Endodermal cell (in vitro differentiated cells): ENCODE measurements at regions not wholly inside any gene's neighbourhood (a gene's known extent, or its start where the extent isn't known, plus 50 kb on each side); places are given as distances from the start of the nearest gene placed in this dataset.

Experiments used
- DNase-seq: peaks from one replicate; pipeline ENCODE4 v3.0.0-alpha.2; 2017
- H3K27ac ChIP-seq: 2 replicates; pipeline ENCODE4 v1.5.1; 2013; ENCODE audit warnings: mild to moderate bottlenecking, low read depth, low read length, moderate library complexity
- H3K27me3 ChIP-seq: 2 replicates; pipeline ENCODE4 v1.6.1; 2013; ENCODE audit warnings: mild to moderate bottlenecking, low read length, moderate library complexity; ENCODE audit not compliant: insufficient read depth, control insufficient read depth, poor library complexity, severe bottlenecking
- H3K36me3 ChIP-seq: 2 replicates; pipeline ENCODE4 v1.7.0; 2013; ENCODE audit warnings: mild to moderate bottlenecking, low read length, moderate library complexity; ENCODE audit not compliant: control insufficient read depth, insufficient read depth
- H3K4me1 ChIP-seq: one replicate; pipeline ENCODE4 v1.7.0; 2013; ENCODE audit warnings: low read length; ENCODE audit not compliant: control insufficient read depth, insufficient read depth
- H3K4me3 ChIP-seq: 2 replicates; pipeline ENCODE4 v1.5.1; 2013; ENCODE audit warnings: mild to moderate bottlenecking, low read length, moderate library complexity
- H3K9ac ChIP-seq: 2 replicates; pipeline ENCODE4 v1.6.1; 2013; ENCODE audit warnings: mild to moderate bottlenecking, low read length, moderate library complexity; ENCODE audit not compliant: poor library complexity, severe bottlenecking; ENCODE audit errors: extremely low read depth
- H3K9me3 ChIP-seq: 2 replicates; pipeline ENCODE4 v1.6.1; 2013; ENCODE audit warnings: mild to moderate bottlenecking, low read length, moderate library complexity; ENCODE audit not compliant: control insufficient read depth
- H3K27ac Mint-ChIP-seq: 2 replicates; pipeline ENCODE4 v1.8.0; 2020; ENCODE audit warnings: mixed read lengths
- H3K27me3 Mint-ChIP-seq: 2 replicates; pipeline ENCODE4 v1.8.0; 2021; ENCODE audit warnings: mild to moderate bottlenecking, mixed read lengths; ENCODE audit not compliant: insufficient read depth
- H3K36me3 Mint-ChIP-seq: 2 replicates; pipeline ENCODE4 v1.8.0; 2020; ENCODE audit warnings: low read depth, mixed read lengths
- H3K4me1 Mint-ChIP-seq: 2 replicates; pipeline ENCODE4 v1.8.0; 2020; ENCODE audit warnings: mixed read lengths
- H3K4me3 Mint-ChIP-seq: 2 replicates; pipeline ENCODE4 v1.8.0; 2020; ENCODE audit warnings: mild to moderate bottlenecking, moderate library complexity, mixed read lengths
- H3K9me3 Mint-ChIP-seq: 2 replicates; pipeline ENCODE4 v1.8.0; 2020; ENCODE audit warnings: mild to moderate bottlenecking, mixed read lengths
- CTCF ChIP-seq: fragments of 200-600 bp; sonication (generic); conservative IDR thresholded peaks from 2 replicates; pipeline ENCODE4 v1.5.0; 2021; ENCODE audit warnings: antibody characterized with exemption, mild to moderate bottlenecking
- WGBS, 2 experiments: methylation state at CpG; one replicate each; pipeline versions ENCODE4 v1.1.5 to v1.1.7; 2013; ENCODE audit warnings: missing lambda C conversion rate in 2 of 2, mixed read lengths in 1 of 2; ENCODE audit not compliant: insufficient coverage in 1 of 2, insufficient read length in 1 of 2; 5-methylcytosine and 5-hydroxymethylcytosine counted together

GRCh38 chr9:135366104-135366503, 113.5 kb upstream of the PPP1R26 start:
- Mint-ChIP-seq H3K27ac (no peak overlapping the region), H3K4me3 (no peak overlapping the region), H3K4me1 (no peaks in the 10 kb centered on the region), H3K9me3 (peaks cover 6% of the 10 kb centered on the region), H3K27me3 (no peaks in the 10 kb centered on the region), H3K36me3 (no peaks in the 10 kb centered on the region)
- WGBS, 2 experiments, result 60 to 71% methylated on average over 3 of the region's 3 CpGs
- H3K4me3 ChIP-seq, result no peak overlapping the region
- H3K9ac ChIP-seq, result no peak overlapping the region
- no peaks in the 10 kb centered on the region for H3K9me3 ChIP-seq
- DNase-seq, result no peak
- H3K27ac ChIP-seq, result no peak overlapping the region
- H3K4me1 ChIP-seq, result no peaks in the 10 kb centered on the region
- H3K36me3 ChIP-seq, result no peaks in the 10 kb centered on the region
- no peaks in the 10 kb centered on the region for H3K27me3 ChIP-seq
- TF ChIP-seq CTCF, result no peak

- Histone ChIP-seq H3K4me1 (no peaks in the 10 kb centered on the region), H3K9me3 (no peaks in the 10 kb centered on the region), H3K4me3 (no peak overlapping the region), H3K36me3 (no peaks in the 10 kb centered on the region), H3K9ac (no peak overlapping the region), H3K27me3 (no peaks in the 10 kb centered on the region), H3K27ac (no peak overlapping the region)
- no peak overlapping the region for H3K4me3 Mint-ChIP-seq
- no peaks in the 10 kb centered on the region for H3K9me3 Mint-ChIP-seq
- no peaks in the 10 kb centered on the region for H3K27me3 Mint-ChIP-seq
- DNase-seq, result no peak
- peaks cover 4% of the 10 kb centered on the region for H3K4me1 Mint-ChIP-seq
- WGBS, 2 experiments, result 94 to 100% methylated on average over 2 of the region's 2 CpGs
- no peak overlapping the region for H3K27ac Mint-ChIP-seq
- H3K36me3 Mint-ChIP-seq, result no peaks in the 10 kb centered on the region
- TF ChIP-seq CTCF, result no peak
Observed at GRCh38 chr9:135369412-135369990, 110.1 kb upstream of the PPP1R26 start.

GRCh38 chr9:135370411-135371375, 108.9 kb upstream of the PPP1R26 start:
- no peak overlapping the region for H3K27ac ChIP-seq
- no peaks in the 10 kb centered on the region for H3K9me3 ChIP-seq
- no peaks in the 10 kb centered on the region for H3K36me3 ChIP-seq
- no peaks in the 10 kb centered on the region for H3K4me1 ChIP-seq
- Mint-ChIP-seq H3K36me3 (no peaks in the 10 kb centered on the region), H3K4me3 (no peak overlapping the region), H3K4me1 (peaks cover 5% of the 10 kb centered on the region), H3K9me3 (no peaks in the 10 kb centered on the region), H3K27me3 (no peaks in the 10 kb centered on the region), H3K27ac (no peak overlapping the region)
- no peak overlapping the region for H3K4me3 ChIP-seq
- no peak for TF ChIP-seq CTCF
- 91 to 93% methylated on average over 30 to 33 of the region's 33 CpGs for WGBS, 2 experiments
- no peak for DNase-seq
- no peak overlapping the region for H3K9ac ChIP-seq
- no peaks in the 10 kb centered on the region for H3K27me3 ChIP-seq
